ENCODE measurements at regions not wholly inside any gene's neighbourhood (a gene's known extent, or its start where the extent isn't known, plus 50 kb on each side); places are given as distances from the start of the nearest gene placed in this dataset.

- TF ChIP-seq EZH2 (IDR thresholded peaks at IDR 0.05; ENCODE audit: borderline replicate concordance, insufficient read depth, low read depth, low read length, poor library complexity, severe bottlenecking), result no peak
- no peak for TF ChIP-seq CTCF (IDR thresholded peaks at IDR 0.05)
Measured at GRCh38 chr5:167565189-167565954, 726.1 kb upstream of the WWC1 start.
